B cell (primary cell): ENCODE measurements at regions not wholly inside any gene's neighbourhood (a gene's known extent, or its start where the extent isn't known, plus 50 kb on each side); places are given as distances from the start of the nearest gene placed in this dataset.

Experiments used
- ATAC-seq: fragments of 200-7000 bp; cut with Tn5 transposase; one replicate; pipeline ENCODE4 v1.10.0; 2021; ENCODE audit warnings: low read depth, mild to moderate bottlenecking, moderate number of reproducible peaks, moderate library complexity
- CTCF ChIA-PET: fragments of 350-600 bp; sonication (Branson Sonifier 250); formaldehyde crosslinking; loops from one replicate; lab custom pipeline; 2021; ENCODE audit warnings: antibody characterized with exemption, inconsistent platforms; lab: Charles Lee
- POLR2A ChIA-PET: fragments of 350-600 bp; sonication (Branson Sonifier 250); formaldehyde crosslinking; loops from one replicate; lab custom pipeline; 2021; ENCODE audit warnings: antibody characterized with exemption; lab: Charles Lee
- DNase-seq: peaks from one replicate; pipeline ENCODE4 v3.0.0; 2013
- H2AFZ ChIP-seq: 2 replicates; pipeline ENCODE4 v1.6.1; 2012; ENCODE audit warnings: mild to moderate bottlenecking, low read depth, low read length; ENCODE audit not compliant: insufficient read depth, poor library complexity, severe bottlenecking
- H3K27ac ChIP-seq, 2 donors: 1 replicate in 1 of 2; 2 replicates in 1 of 2; pipeline ENCODE4 v1.5.1; 2012 to 2013; ENCODE audit warnings: low read length in 2 of 2, mild to moderate bottlenecking in 2 of 2, moderate library complexity in 1 of 2
- H3K27me3 ChIP-seq, 4 experiments: fragments of 200-600 bp in 1 of 4; sonication (generic) in 1 of 4; replicated peaks in 1 of 4; 1 replicate in 2 of 4; 2 replicates in 2 of 4; pipeline versions ENCODE4 v1.6.1 to v1.7.0; 2013 to 2016; ENCODE audit warnings: low read length in 3 of 4, mild to moderate bottlenecking in 2 of 4, mixed read lengths in 1 of 4, moderate library complexity in 1 of 4; ENCODE audit not compliant: insufficient read depth in 4 of 4, control insufficient read depth in 3 of 4; ENCODE audit errors: control extremely low read depth in 1 of 4
- H3K36me3 ChIP-seq, 2 experiments: replicated peaks in 1 of 2; 1 replicate in 1 of 2; 2 replicates in 1 of 2; pipeline versions ENCODE4 v1.6.1 to v1.7.1; 2013; ENCODE audit warnings: low read length in 1 of 2; ENCODE audit not compliant: insufficient read depth in 2 of 2, control insufficient read depth in 1 of 2; ENCODE audit errors: control extremely low read depth in 1 of 2, extremely low read depth in 1 of 2
- H3K4me1 ChIP-seq, 2 donors: fragments of 200-600 bp in 1 of 2; sonication (generic) in 1 of 2; 1 replicate in 1 of 2; 2 replicates in 1 of 2; pipeline versions ENCODE4 v1.5.1 to v1.6.1; 2013 to 2017; ENCODE audit warnings: low read length in 2 of 2; ENCODE audit not compliant: control insufficient read depth in 2 of 2, insufficient read depth in 2 of 2
- H3K4me2 ChIP-seq: replicated peaks from 2 replicates; pipeline ENCODE3; 2012; ENCODE audit warnings: mild to moderate bottlenecking, low read depth, low read length; ENCODE audit not compliant: poor library complexity, severe bottlenecking
- H3K4me3 ChIP-seq, 5 experiments: fragments of 200-600 bp in 1 of 5; sonication (generic) in 1 of 5; 1 replicate in 3 of 5; 2 replicates in 2 of 5; pipeline versions ENCODE4 v1.5.1 to v1.7.0; 2011 to 2016; ENCODE audit warnings: low read length in 4 of 5, mild to moderate bottlenecking in 4 of 5, low read depth in 2 of 5, control low read depth in 1 of 5, moderate library complexity in 1 of 5; ENCODE audit not compliant: insufficient read depth in 1 of 5; ENCODE audit errors: control extremely low read depth in 1 of 5, extremely low read depth in 1 of 5
- H3K79me2 ChIP-seq: fragments of 200-600 bp; sonication (generic); one replicate; pipeline ENCODE4 v1.6.0; 2016; ENCODE audit warnings: low read length; ENCODE audit not compliant: control insufficient read depth, insufficient read depth
- H3K9ac ChIP-seq: fragments of 200-600 bp; sonication (generic); 2 replicates; pipeline ENCODE4 v1.6.1; 2017; ENCODE audit warnings: mild to moderate bottlenecking, low read length, moderate library complexity
- H3K9me3 ChIP-seq, 3 donors: one replicate each; pipeline versions ENCODE4 v1.6.1 to v1.7.1; 2013; ENCODE audit warnings: low read length in 2 of 3; ENCODE audit not compliant: control insufficient read depth in 2 of 3, insufficient read depth in 1 of 3; ENCODE audit errors: control extremely low read depth in 1 of 3
- H4K20me1 ChIP-seq: 2 replicates; pipeline ENCODE4 v1.6.0; 2012; ENCODE audit warnings: mild to moderate bottlenecking, low read length; ENCODE audit not compliant: insufficient read depth, control insufficient read depth, poor library complexity, severe bottlenecking
- H3K27ac Mint-ChIP-seq: one replicate; pipeline ENCODE4 v1.8.0; 2021; ENCODE audit warnings: mixed read lengths
- H3K27me3 Mint-ChIP-seq: one replicate; pipeline ENCODE4 v1.8.0; 2021; ENCODE audit warnings: mixed read lengths
- H3K4me1 Mint-ChIP-seq: one replicate; pipeline ENCODE4 v1.8.0; 2021; ENCODE audit warnings: mixed read lengths
- H3K4me3 Mint-ChIP-seq: one replicate; pipeline ENCODE4 v1.8.0; 2021; ENCODE audit warnings: mixed read lengths
- H3K9me3 Mint-ChIP-seq: one replicate; pipeline ENCODE4 v1.8.0; 2022; ENCODE audit warnings: mixed read lengths; ENCODE audit not compliant: insufficient read depth
- CTCF ChIP-seq: fragments of 200-600 bp; IDR thresholded peaks from one replicate; pipeline ENCODE4 v1.8.0; 2022; ENCODE audit warnings: antibody characterized with exemption, mild to moderate bottlenecking
- EZH2 ChIP-seq: IDR thresholded peaks from 2 replicates; pipeline ENCODE4 v1.6.1; 2012; ENCODE audit warnings: borderline replicate concordance, low read depth, mild to moderate bottlenecking, moderate library complexity, low read length; ENCODE audit not compliant: insufficient read depth, poor library complexity, severe bottlenecking
- WGBS: methylation state at CpG from one replicate; pipeline ENCODE4 v1.1.5; 2013; ENCODE audit warnings: missing lambda C conversion rate; ENCODE audit not compliant: insufficient coverage; 5-methylcytosine and 5-hydroxymethylcytosine counted together
- intact Hi-C: fragments of 100-400 bp; cut with micrococcal nuclease; formaldehyde crosslinking; loops from one replicate; pipeline ENCODE4 v1.10.0; 2022

GRCh38 chr10:131591936-131592335 lies 280.4 kb upstream of the TCERG1L start:
- CTCF ChIA-PET, result no interaction called here
- Histone ChIP-seq H3K9me3 (peaks cover 0 to 22% (median 0%) of the 10 kb centered on the region in 3 donors), H3K27me3 (no peaks in the 10 kb centered on the region), H3K9ac (no peak overlapping the region), H4K20me1 (no peaks in the 10 kb centered on the region), H2AFZ (no peak overlapping the region), H3K27ac (no peak overlapping the region), H3K4me3 (no peak overlapping the region), H3K36me3 (no peaks in the 10 kb centered on the region), H3K4me1 (no peaks in the 10 kb centered on the region), H3K4me2 (no peak overlapping the region), H3K79me2 (no peaks in the 10 kb centered on the region)
- no peak for ATAC-seq
- POLR2A ChIA-PET, result no interaction called here
- H3K4me3 Mint-ChIP-seq, result no peak overlapping the region
- H3K27ac Mint-ChIP-seq, result no peak overlapping the region
- H3K27me3 Mint-ChIP-seq, result no peaks in the 10 kb centered on the region
- intact Hi-C loops, result no loop called here
- DNase-seq, result no peak
- TF ChIP-seq CTCF, result no peak
- TF ChIP-seq EZH2, result no peak
- H3K9me3 Mint-ChIP-seq, result no peaks in the 10 kb centered on the region
- H3K4me1 Mint-ChIP-seq, result no peaks in the 10 kb centered on the region

- peaks cover 5% of the 10 kb centered on the region for H3K27me3 Mint-ChIP-seq
- no peaks in the 10 kb centered on the region for H3K27me3 ChIP-seq
- 86% methylated on average over 12 of the region's 12 CpGs for WGBS
- POLR2A ChIA-PET, result no interaction called here
- no peak for TF ChIP-seq EZH2
- TF ChIP-seq CTCF, result no peak
- ATAC-seq (no peak), DNase-seq (no peak)
- CTCF ChIA-PET, result no interaction called here
- peaks cover 15% of the 10 kb centered on the region for H3K9me3 Mint-ChIP-seq
- no peak overlapping the region for H3K4me3 ChIP-seq
- intact Hi-C loops, result no loop called here
- H3K4me2 ChIP-seq, result no peak overlapping the region
- no peak overlapping the region for H3K27ac Mint-ChIP-seq
- no peaks in the 10 kb centered on the region for H3K4me1 ChIP-seq
- no peak overlapping the region for H3K4me3 Mint-ChIP-seq
- H3K9me3 ChIP-seq, result peaks cover 8 to 21% (median 8%) of the 10 kb centered on the region in 3 donors
- no peaks in the 10 kb centered on the region for H3K36me3 ChIP-seq
- H3K9ac ChIP-seq, result no peak overlapping the region
- no peak overlapping the region for H2AFZ ChIP-seq
- H3K27ac ChIP-seq, result no peak overlapping the region
- no peaks in the 10 kb centered on the region for H3K4me1 Mint-ChIP-seq
- H4K20me1 ChIP-seq, result no peaks in the 10 kb centered on the region
- no peaks in the 10 kb centered on the region for H3K79me2 ChIP-seq
Observed at GRCh38 chr10:131609176-131609575, 291.6 kb upstream of the PPP2R2D start.
